HPDE6-E6E7 (cell line): ENCODE measurements at regions not wholly inside any gene's neighbourhood (a gene's known extent, or its start where the extent isn't known, plus 50 kb on each side); places are given as distances from the start of the nearest gene placed in this dataset.

Experiments used
- DNase-seq: peaks from one replicate; pipeline ENCODE4 v3.0.0; 2011; ENCODE audit warnings: missing footprints; ENCODE audit errors: extremely low spot score

- DNase-seq = no peak
These were observed 91.9 kb downstream of the IRF8 start for GRCh38 chr16:85990861-85991301.

- DNase-seq = no peak
These were observed 92.5 kb downstream of the IRF8 start for GRCh38 chr16:85991425-85991824.

- DNase-seq = no peak
These were observed 92.9 kb downstream of the IRF8 start for GRCh38 chr16:85991856-85992255.

GRCh38 chr16:85992359-85992758 is 93.4 kb downstream of the IRF8 start:
- no peak for DNase-seq

GRCh38 chr16:85992779-85993178 is 93.8 kb downstream of the IRF8 start:
- no peak for DNase-seq

- no peak for DNase-seq
These were observed 95.8 kb downstream of the IRF8 start for GRCh38 chr16:85994492-85995490.

GRCh38 chr16:85995541-85996423 is 96.8 kb downstream of the IRF8 start:
- DNase-seq = no peak

- DNase-seq = no peak
These were observed 97.9 kb downstream of the IRF8 start for GRCh38 chr16:85996843-85997242.

- DNase-seq = no peak
These were observed 99.4 kb downstream of the IRF8 start for GRCh38 chr16:85998171-85998867.

GRCh38 chr16:85998868-85999729 is 100.1 kb downstream of the IRF8 start:
- DNase-seq = no peak

- DNase-seq = no peak
These were observed 100.8 kb downstream of the IRF8 start for GRCh38 chr16:85999778-86000177.

- DNase-seq = no peak
These were observed 103.4 kb downstream of the IRF8 start for GRCh38 chr16:86002178-86002900.

- no peak for DNase-seq
These were observed 108.6 kb downstream of the IRF8 start for GRCh38 chr16:86007524-86007923.

- DNase-seq = no peak
These were observed 111.7 kb downstream of the IRF8 start for GRCh38 chr16:86010680-86011141.

- DNase-seq = no peak
These were observed 112.6 kb downstream of the IRF8 start for GRCh38 chr16:86011532-86011931.

GRCh38 chr16:86012221-86012620 is 113.3 kb downstream of the IRF8 start:
- no peak for DNase-seq

GRCh38 chr16:86013867-86014266 is 114.9 kb downstream of the IRF8 start:
- DNase-seq = no peak

- no peak for DNase-seq
These were observed 116.6 kb downstream of the IRF8 start for GRCh38 chr16:86015606-86016005.

- peak; percentile 70 for DNase-seq
These were observed 117.4 kb downstream of the IRF8 start for GRCh38 chr16:86016201-86016965.
